GM12891 (cell line): ENCODE measurements at regions not wholly inside any gene's neighbourhood (a gene's known extent, or its start where the extent isn't known, plus 50 kb on each side); places are given as distances from the start of the nearest gene placed in this dataset.

Experiments used
- POLR2A ChIP-seq: IDR thresholded peaks from 2 replicates; pipeline ENCODE4 v1.6.1; 2011; ENCODE audit warnings: low read depth, low read length, control low read depth
- POLR2AphosphoS5 ChIP-seq: IDR thresholded peaks from 2 replicates; pipeline ENCODE4 v1.6.1; 2011; ENCODE audit warnings: low read depth, low read length, control low read depth
- POU2F2 ChIP-seq: IDR thresholded peaks from 2 replicates; pipeline ENCODE4 v1.6.1; 2011; ENCODE audit warnings: low read depth, mild to moderate bottlenecking, control low read depth, low read length, moderate library complexity
- SPI1 ChIP-seq: IDR thresholded peaks from 2 replicates; pipeline ENCODE4 v1.6.1; 2011; ENCODE audit warnings: low read depth, low read length, control low read depth

DNA sequence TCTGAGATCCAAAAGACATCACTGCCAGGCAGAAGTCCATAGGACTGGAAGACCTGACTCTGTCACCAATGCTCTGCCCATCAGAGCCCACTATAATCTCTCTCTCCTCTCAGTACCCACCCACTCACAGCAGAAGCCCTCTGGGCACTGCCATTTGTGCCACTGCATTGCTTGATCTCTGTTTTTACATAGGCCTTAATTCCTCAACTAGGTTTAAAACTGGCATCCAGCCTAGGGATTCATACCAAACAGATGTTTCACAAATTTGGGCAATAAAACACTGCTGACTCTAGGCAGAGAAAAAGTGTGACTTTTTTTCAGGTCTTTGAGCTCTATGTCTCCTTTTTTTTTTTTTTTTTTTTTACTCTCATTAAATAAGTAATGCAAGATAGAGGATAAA lies 91.1 kb upstream of the RANBP3L start:
- TF ChIP-seq POLR2AphosphoS5 = no peak
- TF ChIP-seq POU2F2 = no peak
- TF ChIP-seq SPI1 = no peak
- no peak for TF ChIP-seq POLR2A
